Hematopoietic multipotent progenitor cell treated with erythropoietin and hydrocortisone succinate and interleukin-3 and kit ligand, for 8 days (in vitro differentiated cells): ENCODE measurements at regions not wholly inside any gene's neighbourhood (a gene's known extent, or its start where the extent isn't known, plus 50 kb on each side); places are given as distances from the start of the nearest gene placed in this dataset.
A peak's percentile ranks its signal among the peaks of the same experiment; 100 is the strongest.
"Not testable (repeated sequence)": the region's sequence is repeated elsewhere in the genome, so short reads cannot be mapped to it uniquely, and the experiment has no call there.

Source experiments
- DNase-seq: peaks from one replicate; pipeline ENCODE4 v3.0.0-alpha.2; 2015

DNA sequence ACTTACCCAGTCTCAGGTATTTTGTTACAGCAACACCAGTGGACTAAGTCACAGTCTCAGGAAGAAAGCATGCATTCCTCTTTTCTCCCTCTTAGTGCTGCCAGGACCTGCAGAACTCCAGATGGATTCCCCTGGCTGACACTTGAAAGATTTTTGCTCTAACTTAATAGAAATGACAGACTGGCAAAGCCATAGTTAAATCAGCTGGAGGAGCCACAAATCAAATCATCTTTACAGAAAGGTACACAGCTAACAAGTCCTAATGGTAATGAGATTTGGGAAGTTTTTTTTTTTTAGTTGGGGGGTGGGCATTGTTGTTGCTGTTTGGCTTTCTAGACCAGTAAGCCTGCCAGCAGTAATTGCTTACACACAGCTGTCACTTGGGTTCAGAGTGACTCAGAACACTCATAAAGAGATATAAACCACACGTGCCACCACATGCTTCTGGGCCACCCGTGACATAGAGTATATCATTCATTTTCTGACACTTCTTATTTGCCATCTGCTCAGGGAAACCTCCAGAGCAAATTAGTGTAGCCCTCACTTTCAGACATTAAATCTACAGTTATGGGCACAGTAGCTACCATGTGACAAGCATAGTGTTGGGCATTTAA, 72.4 kb downstream of the FH start:
- no peak for DNase-seq

DNA sequence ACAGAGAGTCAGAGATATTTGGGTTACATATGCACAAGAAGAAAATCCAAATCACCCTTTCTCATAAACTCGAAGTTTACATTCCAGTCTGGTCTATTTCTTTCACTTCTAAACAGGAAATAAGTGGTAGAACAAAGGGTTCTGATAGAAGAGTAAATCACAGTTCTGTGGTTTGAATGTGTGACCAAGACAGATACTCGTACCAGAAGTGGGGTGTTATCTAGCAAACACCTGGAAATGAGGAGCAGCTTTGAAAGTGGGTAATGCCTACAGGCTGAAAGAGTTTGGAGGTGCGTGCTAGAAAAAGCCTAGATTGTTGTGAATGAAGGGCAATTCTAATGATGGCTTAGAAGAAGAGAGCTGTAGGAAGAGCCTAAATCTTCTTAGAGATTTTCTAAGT, 74.7 kb downstream of the FH start:
- DNase-seq = no peak

GRCh38 chr1:241443561-241443960, 76.0 kb downstream of the FH start:
- DNase-seq = no peak

- no peak for DNase-seq
Measured at GRCh38 chr1:241442686-241443085, 76.9 kb downstream of the FH start.

DNA sequence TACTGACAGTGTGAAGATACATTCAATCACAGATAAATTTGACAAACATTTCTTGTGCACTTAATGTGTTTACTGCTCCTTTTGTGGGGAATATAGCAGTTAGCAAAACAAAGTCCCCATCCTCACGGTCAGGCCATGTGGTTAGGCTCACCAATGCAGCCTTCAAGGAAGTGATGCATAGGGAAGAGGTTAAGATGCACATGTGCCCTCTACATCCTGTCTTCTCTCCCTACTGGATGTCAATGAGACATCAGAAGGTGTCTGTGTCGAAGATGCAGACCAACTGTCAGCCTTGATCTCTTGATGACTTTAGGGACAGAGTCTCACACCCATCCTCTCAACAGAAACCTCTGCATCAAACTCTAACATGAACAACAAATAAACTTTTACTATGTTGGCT, 78.7 kb downstream of the FH start:
- no peak for DNase-seq

- not testable (repeated sequence) for DNase-seq
Measured at GRCh38 chr1:241438686-241439085, 80.9 kb downstream of the FH start.

- DNase-seq = no peak
Measured at GRCh38 chr1:241432241-241432640, 75.2 kb upstream of the RGS7 start.

GRCh38 chr1:241425091-241425490, 68.1 kb upstream of the RGS7 start:
- DNase-seq = not testable (repeated sequence)

DNA sequence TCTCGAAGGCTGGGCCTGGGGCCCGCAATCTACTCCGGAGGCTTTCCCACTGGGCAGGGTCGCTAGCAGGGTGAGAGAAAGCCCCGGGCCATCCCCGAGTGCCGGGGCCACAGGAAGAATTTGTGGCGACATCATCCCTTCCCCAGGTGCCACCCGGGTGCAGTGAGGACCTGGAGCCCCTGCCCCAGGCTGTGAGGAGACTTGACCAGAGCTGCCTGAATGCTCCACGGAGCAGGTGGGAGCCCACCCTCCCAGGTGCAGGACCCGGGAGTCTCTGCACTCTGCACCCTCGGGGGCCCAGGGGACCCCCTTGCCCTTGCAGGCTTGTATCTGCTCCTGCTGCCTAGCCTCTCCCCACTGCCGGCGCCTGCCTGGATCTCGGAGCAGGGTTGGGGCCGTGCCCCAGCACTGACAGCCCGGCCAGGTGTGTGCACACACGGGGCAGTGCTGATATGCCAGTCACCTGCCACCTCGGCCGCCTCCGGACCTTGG, 67.5 kb upstream of the RGS7 start:
- no peak for DNase-seq

DNA sequence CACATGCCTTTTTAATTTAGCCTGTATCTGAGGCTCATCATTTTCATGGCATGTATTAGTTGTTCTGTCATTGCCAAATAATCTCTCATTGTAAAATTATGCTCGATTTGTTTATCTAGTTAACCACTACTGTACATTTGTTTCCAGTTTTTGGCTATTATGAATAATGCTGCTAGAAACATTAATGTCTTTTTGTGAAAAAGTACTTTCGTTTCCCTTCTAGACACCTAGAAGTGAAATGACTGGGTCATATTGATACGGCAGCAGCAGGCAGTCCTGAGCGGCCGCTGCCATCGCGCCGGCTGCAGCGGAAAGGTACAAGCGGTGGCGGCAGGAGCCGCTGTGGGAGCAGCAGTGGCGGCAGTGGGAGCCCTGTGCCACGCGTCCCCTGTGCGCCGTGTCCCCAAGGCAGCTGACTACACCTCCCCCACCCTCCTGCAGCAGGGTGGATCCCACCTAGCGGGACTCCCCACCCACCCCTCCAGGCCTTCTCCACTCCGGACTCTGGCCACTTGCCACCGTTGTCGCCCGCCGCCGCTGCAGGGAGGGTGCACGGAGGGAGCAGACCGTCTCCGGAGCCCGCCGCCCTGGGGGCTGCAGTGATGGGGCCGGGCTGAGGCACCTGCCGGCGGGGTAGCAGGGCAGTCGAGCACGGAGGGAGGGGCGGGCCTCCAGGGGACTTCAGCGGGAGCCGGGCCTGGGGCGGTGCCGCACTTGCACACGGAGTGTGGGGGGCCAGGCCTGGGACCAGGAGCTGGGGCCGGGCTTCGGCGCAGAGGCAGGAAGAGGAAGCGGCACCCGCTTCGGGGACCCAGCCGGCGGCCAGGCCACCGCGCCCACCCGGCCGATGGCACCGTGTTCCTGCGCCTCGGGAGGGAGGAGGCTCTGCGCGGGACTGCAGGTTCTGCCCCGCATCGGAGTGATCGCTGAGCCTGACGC, 66.8 kb upstream of the RGS7 start:
- DNase-seq = peak; percentile 2

DNA sequence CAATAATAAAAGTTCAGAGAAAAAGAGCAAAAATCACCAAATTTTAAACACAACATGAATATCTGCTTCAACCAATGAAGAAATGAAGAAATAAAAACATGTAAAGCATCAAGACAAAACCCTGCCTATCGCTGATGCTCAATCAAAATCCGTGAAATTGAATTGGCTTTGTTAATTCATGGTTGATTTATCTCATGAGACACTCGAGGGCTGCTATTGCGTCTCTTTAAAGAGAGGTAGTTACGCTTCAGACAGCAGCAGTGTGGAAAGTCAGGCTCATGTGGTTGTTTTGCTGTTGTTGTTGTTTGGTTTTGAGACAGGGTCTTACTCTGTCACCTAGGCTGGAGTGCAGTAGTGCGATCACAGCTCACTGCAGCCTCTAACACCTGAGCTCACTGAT, 65.5 kb upstream of the RGS7 start:
- no peak for DNase-seq

GRCh38 chr1:241419986-241420385, 63.0 kb upstream of the RGS7 start:
- no peak for DNase-seq

- DNase-seq = no peak
Measured at GRCh38 chr1:241417258-241417657, 60.3 kb upstream of the RGS7 start.

GRCh38 chr1:241413974-241414373, 57.0 kb upstream of the RGS7 start:
- no peak for DNase-seq

- DNase-seq = no peak
Measured at GRCh38 chr1:241413386-241413785, 56.4 kb upstream of the RGS7 start.

DNA sequence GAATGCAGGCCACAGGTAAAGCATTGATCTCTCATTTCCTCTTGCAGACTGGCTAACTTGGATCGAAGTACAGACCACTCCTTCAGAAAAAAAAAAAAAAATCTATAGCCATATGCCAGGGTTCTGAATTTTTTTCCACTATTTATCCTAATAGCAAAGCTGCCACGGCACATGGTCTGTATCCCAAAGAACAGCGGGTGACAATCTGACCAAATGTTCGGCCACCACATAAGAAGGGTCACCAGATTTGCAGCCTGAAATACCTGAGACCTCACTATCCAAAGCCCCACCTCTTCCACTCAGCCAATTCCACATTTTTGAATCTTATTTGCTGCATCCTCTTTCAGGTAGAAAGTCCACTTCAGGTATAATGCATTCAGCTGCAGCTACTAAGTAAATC, 55.6 kb upstream of the RGS7 start:
- DNase-seq = no peak

DNA sequence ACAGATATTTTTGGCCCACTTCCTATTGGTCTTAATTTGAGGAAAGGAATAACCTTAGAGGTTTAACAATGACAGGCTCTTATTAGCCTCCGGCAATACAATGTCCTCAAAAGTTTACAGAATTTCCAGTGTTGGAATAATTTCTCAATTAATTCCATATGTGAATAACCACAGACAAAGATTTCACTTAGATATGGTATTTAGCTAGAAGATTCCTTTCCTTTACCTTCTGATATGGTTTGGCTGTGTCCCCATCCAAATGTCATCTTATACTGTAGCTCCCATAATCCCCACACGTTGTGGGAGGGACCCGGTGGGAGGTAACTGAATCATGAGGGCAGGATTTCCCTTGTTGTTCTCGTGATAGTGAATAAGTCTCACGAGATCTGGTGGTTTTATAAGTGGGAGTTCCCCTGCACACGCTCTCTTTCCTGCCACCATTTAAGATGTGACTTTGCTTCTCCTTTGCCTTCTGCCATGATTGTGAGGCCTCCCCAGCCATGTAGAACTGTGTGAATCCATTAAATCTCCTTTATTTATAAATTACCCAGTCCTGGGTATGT, 54.9 kb upstream of the RGS7 start:
- DNase-seq = no peak

GRCh38 chr1:241411056-241411775, 54.2 kb upstream of the RGS7 start:
- no peak for DNase-seq

GRCh38 chr1:241408170-241408569, 51.2 kb upstream of the RGS7 start:
- peak; percentile 12 for DNase-seq
